H1 (cell line): ENCODE measurements at regions not wholly inside any gene's neighbourhood (a gene's known extent, or its start where the extent isn't known, plus 50 kb on each side); places are given as distances from the start of the nearest gene placed in this dataset.

Source experiments
- ASH2L ChIP-seq: fragments of 200-600, 300-600 bp; sonication (generic); IDR thresholded peaks from one replicate; pipeline ENCODE4 v1.7.1; 2017; ENCODE audit warnings: low read length
- ATF2 ChIP-seq: IDR thresholded peaks from 2 replicates; pipeline ENCODE4 v1.6.1; 2012; ENCODE audit warnings: low read length, inconsistent platforms
- CHD2 ChIP-seq: IDR thresholded peaks from 2 replicates; pipeline ENCODE4 v1.6.1; 2012; ENCODE audit warnings: low read length, improper control_type of control experiment
- CTCF ChIP-seq, 3 experiments: IDR thresholded peaks; 1 replicate in 2 of 3; 2 replicates in 1 of 3; pipeline versions ENCODE4 v1.5.1 to v1.6.1; 2011; ENCODE audit warnings: low read length in 3 of 3, mild to moderate bottlenecking in 3 of 3, inconsistent platforms in 2 of 3, low read depth in 1 of 3, moderate library complexity in 1 of 3; ENCODE audit not compliant: insufficient read depth in 1 of 3; ENCODE audit errors: control extremely low read depth in 1 of 3
- POLR2A ChIP-seq, 2 experiments: IDR thresholded peaks; 1 replicate in 1 of 2; 2 replicates in 1 of 2; pipeline ENCODE4 v1.6.1; 2011; ENCODE audit warnings: low read depth in 2 of 2, low read length in 2 of 2, mild to moderate bottlenecking in 2 of 2; ENCODE audit errors: control extremely low read depth in 1 of 2
- RAD21 ChIP-seq, 2 experiments: IDR thresholded peaks in 1 of 2; conservative IDR thresholded peaks in 1 of 2; 2 replicates each; pipeline ENCODE4 v1.6.1; 2011; ENCODE audit warnings: low read depth in 2 of 2, low read length in 2 of 2, improper control_type of control experiment in 1 of 2, inconsistent platforms in 1 of 2, mild to moderate bottlenecking in 1 of 2, moderate library complexity in 1 of 2
- SIX5 ChIP-seq: IDR thresholded peaks from 2 replicates; pipeline ENCODE4 v1.6.1; 2011; ENCODE audit warnings: mild to moderate bottlenecking, low read depth, low read length
- TAF1 ChIP-seq: IDR thresholded peaks from 2 replicates; pipeline ENCODE4 v1.6.1; 2011; ENCODE audit warnings: mild to moderate bottlenecking, low read depth, low read length
- YY1 ChIP-seq: IDR thresholded peaks from 2 replicates; pipeline ENCODE4 v1.6.1; 2011; ENCODE audit warnings: low read depth, mild to moderate bottlenecking, low read length
- TF ChIP-seq, protein P1 (sequence below): IDR thresholded peaks from 2 replicates; pipeline ENCODE4 v1.6.1; 2012; ENCODE audit warnings: inconsistent platforms
- TF ChIP-seq, protein P2 (sequence below): IDR thresholded peaks from 2 replicates; pipeline ENCODE4 v1.6.1; 2011; ENCODE audit warnings: low read length, improper control_type of control experiment

DNA sequence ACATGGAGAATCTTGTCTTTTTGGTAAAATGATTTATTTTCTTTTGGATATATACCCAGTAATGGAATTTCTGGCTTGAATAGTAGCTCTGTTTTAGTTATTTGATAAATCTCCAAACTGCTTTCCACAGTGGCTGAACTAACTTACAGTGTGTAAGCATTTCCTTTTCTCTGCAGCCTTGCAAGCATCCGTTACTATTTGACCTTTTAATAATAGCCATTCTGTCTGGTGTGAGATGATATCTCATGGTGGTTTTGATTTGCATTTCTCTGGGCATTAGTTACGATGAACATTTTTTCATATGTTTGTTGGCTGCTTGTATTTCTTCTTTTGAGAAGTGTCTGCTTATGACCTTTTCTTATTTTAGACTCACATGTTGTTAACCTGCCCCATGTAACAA, 190.2 kb downstream of the GALR1 start:
- no peak for TF ChIP-seq ASH2L
- no peak for TF ChIP-seq ATF2
- TF ChIP-seq TAF1 = no peak
- TF ChIP-seq CHD2 = no peak
- TF ChIP-seq YY1 = no peak
- TF ChIP-seq SIX5 = no peak
- no peak for TF ChIP-seq RAD21 (IDR thresholded peaks at IDR 0.05 in 1 of 2, conservative IDR thresholded peaks at IDR 0.05 in 1 of 2; ENCODE audit: low read depth in 2 of 2, low read length in 2 of 2)
- no peak for TF ChIP-seq POLR2A (IDR thresholded peaks at IDR 0.05; ENCODE audit: control extremely low read depth in 1 of 2, low read depth in 2 of 2, low read length in 2 of 2)
- TF ChIP-seq, protein P1, sequence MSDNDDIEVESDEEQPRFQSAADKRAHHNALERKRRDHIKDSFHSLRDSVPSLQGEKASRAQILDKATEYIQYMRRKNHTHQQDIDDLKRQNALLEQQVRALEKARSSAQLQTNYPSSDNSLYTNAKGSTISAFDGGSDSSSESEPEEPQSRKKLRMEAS = no peak
- TF ChIP-seq CTCF (IDR thresholded peaks at IDR 0.05; ENCODE audit: control extremely low read depth in 1 of 3, insufficient read depth in 1 of 3, low read depth in 1 of 3, low read length in 3 of 3) = no peak
- TF ChIP-seq, protein P2, sequence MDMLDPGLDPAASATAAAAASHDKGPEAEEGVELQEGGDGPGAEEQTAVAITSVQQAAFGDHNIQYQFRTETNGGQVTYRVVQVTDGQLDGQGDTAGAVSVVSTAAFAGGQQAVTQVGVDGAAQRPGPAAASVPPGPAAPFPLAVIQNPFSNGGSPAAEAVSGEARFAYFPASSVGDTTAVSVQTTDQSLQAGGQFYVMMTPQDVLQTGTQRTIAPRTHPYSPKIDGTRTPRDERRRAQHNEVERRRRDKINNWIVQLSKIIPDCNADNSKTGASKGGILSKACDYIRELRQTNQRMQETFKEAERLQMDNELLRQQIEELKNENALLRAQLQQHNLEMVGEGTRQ = no peak
